ENCODE measurements at regions not wholly inside any gene's neighbourhood (a gene's known extent, or its start where the extent isn't known, plus 50 kb on each side); places are given as distances from the start of the nearest gene placed in this dataset.

GRCh38 chr7:19247017-19247416 is 101.8 kb upstream of the FERD3L start:
- TF ChIP-seq CTCF (conservative IDR thresholded peaks at IDR 0.05; ENCODE audit: low read depth, low read length), result no peak
- TF ChIP-seq RAD21 (IDR thresholded peaks at IDR 0.05; ENCODE audit: low read length), result no peak
